GM21723 (cell line): ENCODE measurements at regions not wholly inside any gene's neighbourhood (a gene's known extent, or its start where the extent isn't known, plus 50 kb on each side); places are given as distances from the start of the nearest gene placed in this dataset.
"Not testable (repeated sequence)": the region's sequence is repeated elsewhere in the genome, so short reads cannot be mapped to it uniquely, and the experiment has no call there.

Source experiments
- ATAC-seq: cut with Tn5 transposase; IDR thresholded peaks from one replicate; pipeline ENCODE4 v1.9.1; 2021; ENCODE audit warnings: mild to moderate bottlenecking, moderate library complexity; ENCODE audit not compliant: unreplicated experiment

- not testable (repeated sequence) for ATAC-seq
Observed at GRCh38 chrX:124181515-124181914, 150.9 kb upstream of the TEX13D start.

DNA sequence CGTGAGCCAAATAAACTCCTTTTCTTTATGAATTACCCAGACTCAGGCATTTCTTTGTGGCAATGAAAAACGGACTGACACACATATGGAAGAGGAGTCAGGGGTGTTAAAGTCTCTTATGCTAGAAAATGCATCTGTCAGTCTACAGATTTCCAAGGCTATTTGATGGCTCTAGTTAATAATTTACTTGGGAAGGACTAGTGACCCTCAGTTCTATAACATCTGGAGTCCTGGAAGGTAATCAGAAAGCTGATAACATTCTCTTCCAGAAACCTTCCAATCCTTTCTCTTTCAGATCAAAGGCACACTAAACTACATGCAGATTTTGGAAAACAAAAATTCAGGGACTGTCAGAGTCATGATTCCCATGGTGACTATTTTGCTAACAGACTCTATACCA lies 142.0 kb upstream of the TEX13D start:
- ATAC-seq: no peak

GRCh38 chrX:124194199-124194598 lies 138.3 kb upstream of the TEX13D start:
- ATAC-seq: no peak

GRCh38 chrX:124194901-124195300 lies 137.6 kb upstream of the TEX13D start:
- ATAC-seq: no peak

GRCh38 chrX:124203311-124203710 lies 129.1 kb upstream of the TEX13D start:
- ATAC-seq: no peak

DNA sequence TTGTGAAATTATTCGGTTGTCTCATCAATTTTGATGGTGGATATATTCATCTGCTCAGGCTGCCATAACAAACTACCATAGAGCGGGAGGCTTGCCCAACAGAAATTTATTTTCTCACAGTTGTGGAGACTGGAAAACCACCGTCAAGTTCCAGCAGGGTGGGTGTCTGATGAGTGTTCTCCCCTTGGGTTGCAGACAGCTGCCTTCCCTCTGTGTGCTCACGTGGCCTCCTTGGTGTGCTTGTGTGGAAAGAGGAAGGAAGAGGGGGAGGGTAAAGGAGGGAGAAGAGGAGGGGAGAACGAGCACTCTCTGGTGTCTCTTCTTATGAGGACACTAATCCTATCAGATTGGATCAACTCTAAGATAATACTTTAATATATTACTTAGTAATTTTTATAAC lies 123.8 kb upstream of the TEX13D start:
- ATAC-seq: no peak

DNA sequence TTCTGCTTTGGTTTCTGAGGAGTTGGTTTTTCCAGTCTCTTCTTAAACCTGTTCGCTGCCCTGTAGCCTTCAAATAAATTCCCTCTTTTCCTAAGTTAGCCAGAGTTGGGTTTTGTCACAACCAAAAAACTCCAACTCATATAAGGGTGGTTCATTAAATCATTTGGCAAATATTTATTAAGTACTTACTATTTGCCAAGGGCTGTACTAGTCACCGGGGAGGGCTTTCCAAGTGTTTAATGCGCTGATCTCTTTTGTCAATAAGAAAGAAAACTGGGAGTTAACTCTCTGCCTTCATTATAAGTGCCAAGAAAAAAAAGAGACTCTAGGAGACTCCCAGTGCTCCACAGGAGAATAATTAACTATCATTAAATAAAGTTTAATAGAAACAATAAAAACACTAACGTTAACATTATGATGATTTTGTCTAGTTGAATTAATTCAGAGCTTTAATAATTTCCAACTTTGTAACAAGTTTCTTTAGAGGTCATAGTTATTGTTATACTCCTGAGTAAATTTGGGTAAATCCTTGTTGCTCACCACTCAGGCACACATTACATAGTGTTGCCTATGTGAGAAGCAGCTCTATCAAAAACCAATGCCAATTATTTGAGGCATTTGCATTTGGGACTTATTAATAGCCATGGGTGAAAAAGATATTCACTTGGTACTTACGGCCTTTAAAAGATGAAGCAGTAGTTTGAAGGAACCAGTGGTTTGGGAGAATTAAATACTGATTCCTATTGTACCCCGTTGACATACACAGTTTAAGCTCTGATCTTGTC lies 122.5 kb upstream of the TEX13D start:
- ATAC-seq: no peak

DNA sequence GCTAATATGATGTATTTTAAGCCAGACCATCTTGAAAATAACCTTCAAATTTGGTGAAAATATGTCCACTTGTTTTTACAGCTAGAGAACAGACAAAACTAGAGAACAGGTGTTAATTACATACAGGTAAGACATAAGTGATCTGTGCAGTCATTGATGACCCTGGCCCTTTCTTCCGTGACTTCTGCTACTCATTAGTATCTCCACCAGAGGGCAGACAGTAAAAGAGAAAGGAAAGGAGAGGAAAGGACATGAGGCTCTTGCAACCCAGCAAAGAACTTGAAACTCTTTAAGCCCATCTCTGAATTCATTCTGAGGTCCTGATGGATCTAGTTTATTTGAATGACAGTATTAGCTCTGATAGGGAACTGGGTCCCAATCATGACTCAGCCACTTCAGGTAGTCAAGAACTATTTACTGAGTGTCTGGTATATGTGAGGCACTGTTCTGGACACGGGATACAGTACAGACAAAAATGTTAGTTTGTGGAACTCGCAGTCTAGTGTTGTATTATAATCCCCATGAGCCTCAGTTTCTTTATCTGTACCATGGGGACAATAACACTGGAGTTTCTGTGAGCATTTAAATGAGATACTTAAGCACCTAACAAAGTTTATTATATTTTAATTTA lies 121.0 kb upstream of the TEX13D start:
- ATAC-seq: peak; percentile 95

GRCh38 chrX:124212622-124213021 lies 119.8 kb upstream of the TEX13D start:
- ATAC-seq: no peak

- no peak for ATAC-seq
Observed at GRCh38 chrX:124215786-124216185, 116.7 kb upstream of the TEX13D start.

DNA sequence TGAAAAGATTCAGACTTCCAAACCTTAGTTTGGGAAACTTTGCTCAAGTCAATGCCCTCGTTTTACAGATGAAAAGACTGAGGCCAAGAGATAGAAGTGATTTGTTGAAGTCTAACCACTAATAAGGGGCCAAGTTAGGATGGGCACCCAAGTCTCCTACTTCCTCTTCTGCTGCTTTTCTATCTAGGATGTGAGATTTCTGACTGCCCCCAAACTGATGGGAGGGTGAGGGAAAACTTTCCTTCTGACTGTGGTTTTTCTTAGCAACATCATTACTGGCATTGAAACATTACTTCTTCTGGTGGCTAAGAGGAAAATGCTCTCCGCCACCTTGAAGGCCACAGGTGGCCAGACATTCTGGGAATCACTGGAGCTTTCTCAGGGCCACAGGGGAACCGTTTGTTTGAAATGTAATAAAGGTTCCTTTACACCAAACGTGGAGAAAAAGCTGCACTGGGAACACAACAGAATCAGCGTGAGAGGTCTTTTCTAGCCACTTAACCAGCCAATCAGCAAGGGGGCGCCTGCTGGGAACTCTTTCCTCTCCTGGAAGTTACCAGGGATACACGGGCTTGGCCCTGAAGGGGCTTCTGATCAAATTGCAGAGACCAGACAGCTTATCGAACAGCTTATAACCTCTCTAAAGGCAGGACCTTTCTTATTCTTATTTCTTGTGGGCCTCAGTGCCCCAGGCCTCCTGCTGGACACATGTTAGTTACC lies 115.9 kb upstream of the TEX13D start:
- no peak for ATAC-seq

DNA sequence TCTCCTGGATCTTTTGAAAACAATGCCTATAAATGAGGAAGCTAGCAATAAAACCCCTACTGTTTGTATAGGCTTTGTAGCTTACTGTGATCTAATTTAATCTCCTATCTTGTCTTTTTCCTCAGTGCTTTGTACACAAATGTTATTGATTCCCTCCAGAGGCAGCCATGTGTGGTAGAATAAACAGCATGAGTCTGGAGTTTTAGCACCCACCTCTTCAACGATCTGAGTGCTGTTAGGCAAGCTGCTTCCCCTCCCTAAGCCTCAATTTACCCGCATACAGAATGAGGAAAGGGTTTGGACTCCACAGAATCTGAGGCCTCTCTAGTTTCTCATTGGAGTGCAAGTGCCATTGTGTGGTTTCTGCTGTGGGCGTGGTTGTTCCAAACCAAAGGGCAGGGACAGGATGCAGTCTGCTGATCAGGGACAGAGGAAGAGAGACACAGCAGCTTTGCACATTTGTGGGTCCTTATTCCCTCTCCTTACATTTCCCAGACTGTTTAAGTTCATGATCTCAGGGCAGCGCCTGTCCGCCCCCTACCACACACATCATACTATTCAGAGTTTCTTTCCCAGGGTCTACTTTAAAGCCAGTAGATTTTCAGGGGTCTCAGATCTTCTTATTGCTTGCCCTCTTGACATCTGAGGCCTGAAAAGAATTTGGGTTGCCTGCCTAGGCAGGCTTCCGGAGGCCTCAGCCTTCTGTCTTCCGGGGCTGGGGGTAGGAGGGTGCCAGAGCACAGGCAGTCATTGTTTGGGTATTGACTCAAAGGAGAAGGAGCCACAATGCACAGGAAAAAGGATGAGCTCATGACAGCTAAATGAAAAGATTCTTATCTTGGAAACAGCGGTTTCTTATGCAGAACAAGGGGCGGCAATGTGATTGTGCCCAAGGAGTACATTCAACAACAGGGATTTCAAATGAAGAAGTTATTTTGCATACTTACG lies 114.9 kb upstream of the TEX13D start:
- peak; percentile 76 for ATAC-seq

DNA sequence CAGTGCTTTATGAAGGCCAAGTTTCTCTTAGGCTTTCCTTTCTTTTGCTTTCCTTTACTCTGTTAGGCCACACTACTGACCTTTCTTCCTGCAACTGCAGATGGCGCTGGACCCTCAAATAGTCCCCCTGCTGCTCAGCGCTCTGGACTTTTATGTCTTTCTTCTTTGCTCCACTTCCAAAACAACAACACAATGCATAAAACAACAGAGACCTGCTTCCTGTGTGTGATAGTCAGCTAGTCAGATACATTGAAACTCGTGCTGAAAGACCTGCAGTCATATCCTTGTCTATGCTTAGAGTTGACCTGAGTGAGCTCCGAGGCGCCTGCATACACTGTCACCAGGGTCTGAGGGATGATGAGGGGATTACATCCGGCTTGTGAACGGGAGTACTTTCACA lies 108.9 kb upstream of the TEX13D start:
- no peak for ATAC-seq

DNA sequence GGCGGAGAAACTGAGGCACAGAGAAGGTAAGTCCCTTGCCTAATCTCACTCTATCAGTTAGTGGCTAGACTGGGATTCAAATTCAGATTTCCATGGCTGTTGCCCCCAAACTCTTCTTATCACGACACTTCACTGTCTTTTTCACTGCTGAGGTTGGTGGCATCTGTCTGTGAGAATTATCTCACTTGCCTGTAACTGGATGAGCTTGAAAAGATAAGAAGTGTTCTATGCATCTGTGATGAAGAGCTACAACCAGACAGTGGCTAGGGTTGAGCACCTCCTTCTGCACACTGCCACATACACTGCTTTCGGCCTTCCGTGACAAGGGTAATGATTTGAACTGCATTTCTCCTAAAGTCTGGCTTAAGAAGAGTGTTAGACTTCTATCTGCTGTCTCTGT lies 107.9 kb upstream of the TEX13D start:
- ATAC-seq: no peak

DNA sequence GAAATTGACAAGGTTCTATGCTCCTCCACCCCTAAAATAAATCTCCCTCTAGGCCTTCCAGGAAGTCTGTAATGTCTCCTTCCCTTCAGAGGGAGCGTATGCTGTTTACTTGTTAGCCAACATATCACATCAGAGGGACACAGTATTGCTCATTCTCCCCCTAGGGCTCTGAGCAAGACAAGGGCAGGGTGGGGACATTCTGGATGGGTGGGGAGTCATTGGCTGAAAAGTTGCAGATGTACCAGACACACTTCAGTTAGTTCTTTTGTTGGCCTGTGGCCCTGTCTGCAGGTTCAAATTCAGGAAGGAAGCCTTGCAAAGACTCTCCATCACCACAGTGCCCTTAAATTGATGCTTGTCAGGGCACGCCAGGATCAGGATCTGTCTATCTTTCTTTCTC lies 106.3 kb upstream of the TEX13D start:
- ATAC-seq: no peak

GRCh38 chrX:124228849-124229248 lies 103.6 kb upstream of the TEX13D start:
- no peak for ATAC-seq

GRCh38 chrX:124229374-124229773 lies 103.1 kb upstream of the TEX13D start:
- no peak for ATAC-seq

- ATAC-seq: no peak
Observed at GRCh38 chrX:124230655-124231450, 101.6 kb upstream of the TEX13D start.

DNA sequence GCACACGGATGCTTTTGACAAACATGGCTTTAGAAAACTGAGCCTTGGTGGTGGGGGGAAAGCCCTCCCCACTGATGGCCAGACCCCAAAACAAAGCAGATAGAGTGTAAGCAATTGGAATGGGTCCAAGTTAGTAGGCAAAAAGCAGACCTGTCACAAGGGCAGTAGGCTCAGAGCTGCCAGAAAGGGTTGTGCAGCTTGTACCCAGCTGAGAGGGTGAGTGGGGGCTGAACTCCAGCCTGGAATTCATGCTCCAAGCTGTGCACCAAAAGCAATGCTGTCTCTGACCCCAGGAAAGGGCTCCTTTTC lies 101.1 kb upstream of the TEX13D start:
- no peak for ATAC-seq

- ATAC-seq: peak; percentile 76
Observed at GRCh38 chrX:124232523-124233201, 99.8 kb upstream of the TEX13D start.
